RWPE2 (cell line): ENCODE measurements at regions not wholly inside any gene's neighbourhood (a gene's known extent, or its start where the extent isn't known, plus 50 kb on each side); places are given as distances from the start of the nearest gene placed in this dataset.

ENCODE experiments used
- ATAC-seq: fragments of 200-7000 bp; cut with Tn5 transposase; 3 replicates; pipeline ENCODE4 v1.9.1; 2021; ENCODE audit warnings: low read depth
- DNase-seq: peaks from one replicate; pipeline ENCODE4 v3.0.0-alpha.2; 2020; ENCODE audit warnings: low spot score
- H3K27ac ChIP-seq: fragments of 450-650 bp; 2 replicates; pipeline ENCODE4 v1.5.1; 2017; ENCODE audit warnings: mild to moderate bottlenecking; ENCODE audit not compliant: poor library complexity, severe bottlenecking
- H3K27me3 ChIP-seq: fragments of 250-450 bp; sonication (Bioruptor Pico); 2 replicates; pipeline ENCODE4 v1.5.1; 2021; ENCODE audit warnings: mild to moderate bottlenecking, moderate library complexity; ENCODE audit not compliant: insufficient read depth, poor library complexity, severe bottlenecking
- H3K36me3 ChIP-seq: fragments of 250-450 bp; sonication (Bioruptor Pico); 2 replicates; pipeline ENCODE4 v1.5.1; 2020; ENCODE audit warnings: low read depth, mild to moderate bottlenecking, moderate library complexity
- H3K4me1 ChIP-seq: fragments of 250-450 bp; sonication (Bioruptor Pico); 2 replicates; pipeline ENCODE4 v1.5.1; 2021; ENCODE audit warnings: mild to moderate bottlenecking, moderate library complexity; ENCODE audit not compliant: insufficient read depth, poor library complexity, severe bottlenecking
- H3K4me3 ChIP-seq: fragments of 250-450 bp; sonication (Bioruptor Pico); 2 replicates; pipeline ENCODE4 v1.5.1; 2021; ENCODE audit warnings: mild to moderate bottlenecking, moderate library complexity; ENCODE audit not compliant: severe bottlenecking
- H3K9me3 ChIP-seq: fragments of 250-450 bp; sonication (Bioruptor Pico); 2 replicates; pipeline ENCODE4 v1.5.1; 2021; ENCODE audit warnings: mild to moderate bottlenecking, moderate library complexity; ENCODE audit not compliant: severe bottlenecking
- TF ChIP-seq, protein P1 (sequence below): fragments of 450-650 bp; IDR thresholded peaks from one replicate; pipeline ENCODE4 v1.5.1; 2017; ENCODE audit warnings: mild to moderate bottlenecking, moderate library complexity; ENCODE audit not compliant: poor library complexity, severe bottlenecking

DNA sequence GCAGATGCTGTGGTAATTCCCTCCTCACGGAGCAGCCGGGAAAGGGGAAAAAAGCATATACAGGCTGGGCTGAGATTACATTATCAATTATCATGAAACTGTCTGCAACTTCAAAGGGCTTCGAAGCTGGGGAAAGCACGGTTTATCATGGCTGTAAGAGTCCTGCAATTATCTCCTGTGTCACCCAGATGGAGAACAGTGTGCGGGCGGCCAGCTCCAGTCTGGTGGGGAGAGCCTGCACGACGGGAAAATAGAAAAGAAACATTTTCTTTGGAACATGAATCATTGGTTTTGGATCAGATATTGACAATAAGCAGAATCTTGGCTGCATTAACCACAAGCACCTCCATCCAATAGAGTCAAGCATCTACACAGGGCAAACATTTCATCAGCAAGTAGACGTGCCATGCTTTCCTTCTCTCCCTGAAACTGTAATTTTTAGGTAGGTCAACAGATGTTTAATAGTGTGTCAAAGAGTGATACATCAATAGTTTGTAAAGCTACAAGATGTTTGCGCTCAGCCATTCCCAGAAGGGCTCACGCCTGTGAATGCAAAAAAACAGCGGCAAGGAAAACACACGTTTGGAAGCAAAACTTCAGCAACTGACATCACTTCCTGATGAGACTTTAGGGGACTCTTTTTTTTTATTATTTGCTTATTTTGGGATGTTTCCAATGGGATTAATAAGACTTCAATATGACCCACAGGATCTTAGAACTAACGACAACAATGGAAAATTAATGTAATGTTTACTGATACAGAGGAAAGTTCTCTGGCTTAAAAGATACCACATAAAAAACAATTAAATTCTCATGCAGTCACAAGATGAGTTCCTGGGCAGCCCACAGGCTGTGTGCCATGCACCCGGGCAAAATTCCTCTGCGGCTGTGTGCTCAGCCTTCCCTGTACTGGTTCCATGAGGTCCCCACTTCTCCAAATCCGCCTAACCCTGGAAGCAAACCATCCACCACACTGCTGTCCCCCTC lies 111.0 kb upstream of the SALL3 start:
- H3K4me1 ChIP-seq, result no peaks in the 10 kb centered on the region
- H3K27me3 ChIP-seq, result no peaks in the 10 kb centered on the region
- DNase-seq (no peak), ATAC-seq (no peak)
- no peak overlapping the region for H3K27ac ChIP-seq
- TF ChIP-seq, protein P1, sequence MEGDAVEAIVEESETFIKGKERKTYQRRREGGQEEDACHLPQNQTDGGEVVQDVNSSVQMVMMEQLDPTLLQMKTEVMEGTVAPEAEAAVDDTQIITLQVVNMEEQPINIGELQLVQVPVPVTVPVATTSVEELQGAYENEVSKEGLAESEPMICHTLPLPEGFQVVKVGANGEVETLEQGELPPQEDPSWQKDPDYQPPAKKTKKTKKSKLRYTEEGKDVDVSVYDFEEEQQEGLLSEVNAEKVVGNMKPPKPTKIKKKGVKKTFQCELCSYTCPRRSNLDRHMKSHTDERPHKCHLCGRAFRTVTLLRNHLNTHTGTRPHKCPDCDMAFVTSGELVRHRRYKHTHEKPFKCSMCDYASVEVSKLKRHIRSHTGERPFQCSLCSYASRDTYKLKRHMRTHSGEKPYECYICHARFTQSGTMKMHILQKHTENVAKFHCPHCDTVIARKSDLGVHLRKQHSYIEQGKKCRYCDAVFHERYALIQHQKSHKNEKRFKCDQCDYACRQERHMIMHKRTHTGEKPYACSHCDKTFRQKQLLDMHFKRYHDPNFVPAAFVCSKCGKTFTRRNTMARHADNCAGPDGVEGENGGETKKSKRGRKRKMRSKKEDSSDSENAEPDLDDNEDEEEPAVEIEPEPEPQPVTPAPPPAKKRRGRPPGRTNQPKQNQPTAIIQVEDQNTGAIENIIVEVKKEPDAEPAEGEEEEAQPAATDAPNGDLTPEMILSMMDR, result no peak
- no peak overlapping the region for H3K4me3 ChIP-seq
- H3K9me3 ChIP-seq, result no peaks in the 10 kb centered on the region
- no peaks in the 10 kb centered on the region for H3K36me3 ChIP-seq

DNA sequence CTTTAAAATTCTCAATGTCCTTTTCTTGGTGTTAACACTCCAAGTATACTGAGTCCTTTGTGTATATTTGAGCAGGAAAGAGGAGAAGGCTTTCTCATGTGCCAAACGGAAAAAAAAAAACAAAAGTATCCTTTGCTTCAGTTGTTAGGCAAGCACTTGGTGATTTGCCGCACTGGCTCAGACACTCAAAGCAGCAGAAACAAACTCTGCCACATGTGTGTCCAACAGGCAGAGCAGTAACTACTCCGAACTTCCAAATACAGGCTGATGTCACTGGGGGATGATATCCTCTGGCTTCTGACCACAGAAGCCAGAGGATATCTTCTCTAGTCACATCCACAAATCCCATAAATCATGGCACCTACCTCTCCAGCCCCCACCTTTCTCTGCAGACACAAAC lies 108.0 kb upstream of the SALL3 start:
- Histone ChIP-seq H3K4me3 (no peak overlapping the region), H3K27ac (no peak overlapping the region), H3K4me1 (no peaks in the 10 kb centered on the region), H3K36me3 (no peaks in the 10 kb centered on the region), H3K9me3 (no peaks in the 10 kb centered on the region), H3K27me3 (no peaks in the 10 kb centered on the region)
- DNase-seq (no peak), ATAC-seq (no peak)
- TF ChIP-seq, protein P1, result no peak

DNA sequence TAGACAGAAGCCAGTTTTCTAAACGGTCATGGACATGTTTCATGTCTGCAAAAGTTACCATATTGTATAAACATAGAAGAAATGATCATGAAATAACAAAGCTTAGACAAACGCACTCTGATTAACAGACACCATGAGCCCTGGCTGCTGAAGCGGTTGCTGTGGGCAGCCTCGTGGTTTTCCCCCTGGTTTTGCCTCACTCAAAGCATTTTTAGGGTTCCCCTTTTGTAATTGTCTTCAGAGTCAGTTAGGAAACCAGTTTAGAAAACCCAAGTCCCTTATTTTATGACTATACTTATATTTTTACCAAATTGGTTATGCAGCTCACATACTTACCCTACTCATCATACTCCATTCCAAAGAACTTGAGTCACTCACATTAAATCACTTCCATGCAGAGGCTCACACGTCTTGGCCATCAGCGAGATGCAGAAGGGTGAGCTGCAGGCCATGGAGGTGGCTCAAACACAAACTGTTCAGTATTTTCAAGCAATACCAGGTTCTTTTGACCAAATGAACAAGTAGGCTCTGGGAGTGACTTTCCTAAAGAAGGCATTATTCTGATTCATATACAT lies 105.6 kb upstream of the SALL3 start:
- no peak overlapping the region for H3K27ac ChIP-seq
- TF ChIP-seq, protein P1, result no peak
- H3K27me3 ChIP-seq, result no peaks in the 10 kb centered on the region
- DNase-seq (no peak), ATAC-seq (peak; percentile 62; the same call in 2 of the 3 replicates)
- no peak overlapping the region for H3K4me3 ChIP-seq
- H3K4me1 ChIP-seq, result no peaks in the 10 kb centered on the region
- no peaks in the 10 kb centered on the region for H3K9me3 ChIP-seq
- H3K36me3 ChIP-seq, result no peaks in the 10 kb centered on the region

DNA sequence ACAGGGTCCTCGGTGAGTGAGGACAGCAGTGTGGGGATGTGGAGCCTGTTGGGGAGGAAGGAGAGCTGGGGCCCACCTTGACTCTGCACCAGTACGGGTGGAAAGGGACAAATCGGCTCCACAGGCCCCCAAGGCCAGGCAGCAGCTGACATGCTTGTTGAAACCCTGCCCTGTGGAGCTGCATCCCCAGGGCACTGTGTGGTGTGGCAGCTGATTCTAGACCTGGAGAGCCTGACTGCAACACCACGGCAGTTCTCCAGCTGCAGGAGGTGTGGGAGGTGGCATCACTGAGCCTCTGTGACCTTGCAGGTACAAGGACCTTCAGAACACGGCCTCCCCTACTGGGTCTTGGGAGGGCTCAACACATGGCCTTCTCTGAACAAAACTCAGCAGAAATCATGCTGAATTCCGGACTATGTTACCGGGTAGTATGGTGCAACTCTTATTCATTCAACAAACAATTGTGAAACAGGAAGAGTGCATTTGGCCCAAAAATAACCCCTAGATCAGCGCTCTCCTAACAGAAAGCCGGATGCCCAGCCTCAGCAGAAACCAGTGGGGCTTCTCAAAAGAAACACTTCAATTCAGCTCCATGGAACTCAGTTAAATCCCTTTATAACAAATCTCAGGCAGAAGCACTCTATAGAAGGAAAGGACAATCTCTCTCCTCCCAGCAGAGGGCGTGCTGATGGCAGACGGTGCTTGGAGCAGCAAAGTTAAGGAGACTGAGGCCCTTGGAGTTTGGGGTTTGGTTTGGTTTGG lies 104.4 kb upstream of the SALL3 start:
- no peaks in the 10 kb centered on the region for H3K36me3 ChIP-seq
- no peaks in the 10 kb centered on the region for H3K4me1 ChIP-seq
- no peaks in the 10 kb centered on the region for H3K27me3 ChIP-seq
- no peaks in the 10 kb centered on the region for H3K9me3 ChIP-seq
- TF ChIP-seq, protein P1, result peak; percentile 38
- no peak overlapping the region for H3K4me3 ChIP-seq
- ATAC-seq (no peak), DNase-seq (no peak)
- no peak overlapping the region for H3K27ac ChIP-seq
